ENCODE measurements at regions not wholly inside any gene's neighbourhood (a gene's known extent, or its start where the extent isn't known, plus 50 kb on each side); places are given as distances from the start of the nearest gene placed in this dataset.

DNA sequence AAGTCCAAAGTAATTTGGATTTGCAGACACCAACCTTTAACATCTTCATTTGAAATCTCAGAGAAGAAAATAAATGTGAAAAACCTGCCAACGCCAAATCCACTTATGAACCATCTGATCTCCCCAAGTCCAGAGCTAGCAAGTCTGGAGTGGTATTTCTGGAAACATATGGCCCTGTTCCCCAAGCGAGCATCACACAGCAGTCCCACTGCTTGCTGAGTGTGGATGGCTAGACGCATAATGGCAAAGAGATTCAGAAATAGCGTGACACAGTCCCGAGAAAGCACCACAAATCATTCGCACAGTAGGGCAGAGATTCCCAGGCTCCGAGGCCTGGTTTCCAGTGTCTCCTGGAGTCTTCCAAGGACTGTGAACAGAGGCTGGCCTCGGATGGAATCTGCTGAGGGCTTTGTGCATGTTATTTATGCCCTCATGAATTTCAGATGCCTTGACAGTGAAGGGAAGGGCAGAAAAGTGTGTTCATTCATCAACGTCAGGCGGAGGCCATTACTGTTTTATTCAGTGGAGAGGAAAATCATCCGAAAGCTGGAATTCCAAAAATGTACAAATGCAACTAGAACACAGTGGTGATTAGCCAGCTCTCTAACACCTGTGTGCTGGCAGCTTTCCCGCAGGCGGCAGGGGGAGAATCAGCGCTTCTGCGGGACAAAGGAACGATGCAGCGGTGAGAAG is 417.0 kb downstream of the EIPR1 start:
- Histone ChIP-seq H3K4me1 (replicated peaks; ENCODE audit: insufficient read depth) (no peaks in the 10 kb centered on the region), H4K20me1 (ENCODE audit: insufficient read depth) (no peaks in the 10 kb centered on the region; the same call in 1 of the 2 replicates), H3K79me2 (ENCODE audit: low read depth) (no peaks in the 10 kb centered on the region), H2AFZ (no peak overlapping the region), H3K36me3 (ENCODE audit: low read depth) (no peaks in the 10 kb centered on the region), H3F3A (ENCODE audit: insufficient read depth, low read depth) (no peaks in the 10 kb centered on the region), H3K27ac (no peak overlapping the region), H3K9me3 (ENCODE audit: insufficient read depth, low read depth) (no peaks in the 10 kb centered on the region), H3K9me2 (ENCODE audit: insufficient read depth) (no peaks in the 10 kb centered on the region), H3K27me3 (ENCODE audit: insufficient read depth, low read depth) (peaks cover 22% of the 10 kb centered on the region), H3K4me2 (no peak overlapping the region), H3K4me3 (no peak overlapping the region)
- BruUV-seq (replicated peaks), result no TSS peak
- TF ChIP-seq, protein P1, sequence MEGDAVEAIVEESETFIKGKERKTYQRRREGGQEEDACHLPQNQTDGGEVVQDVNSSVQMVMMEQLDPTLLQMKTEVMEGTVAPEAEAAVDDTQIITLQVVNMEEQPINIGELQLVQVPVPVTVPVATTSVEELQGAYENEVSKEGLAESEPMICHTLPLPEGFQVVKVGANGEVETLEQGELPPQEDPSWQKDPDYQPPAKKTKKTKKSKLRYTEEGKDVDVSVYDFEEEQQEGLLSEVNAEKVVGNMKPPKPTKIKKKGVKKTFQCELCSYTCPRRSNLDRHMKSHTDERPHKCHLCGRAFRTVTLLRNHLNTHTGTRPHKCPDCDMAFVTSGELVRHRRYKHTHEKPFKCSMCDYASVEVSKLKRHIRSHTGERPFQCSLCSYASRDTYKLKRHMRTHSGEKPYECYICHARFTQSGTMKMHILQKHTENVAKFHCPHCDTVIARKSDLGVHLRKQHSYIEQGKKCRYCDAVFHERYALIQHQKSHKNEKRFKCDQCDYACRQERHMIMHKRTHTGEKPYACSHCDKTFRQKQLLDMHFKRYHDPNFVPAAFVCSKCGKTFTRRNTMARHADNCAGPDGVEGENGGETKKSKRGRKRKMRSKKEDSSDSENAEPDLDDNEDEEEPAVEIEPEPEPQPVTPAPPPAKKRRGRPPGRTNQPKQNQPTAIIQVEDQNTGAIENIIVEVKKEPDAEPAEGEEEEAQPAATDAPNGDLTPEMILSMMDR (conservative IDR thresholded peaks at IDR 0.05), result no peak
- no peak for TF ChIP-seq EZH2 (IDR thresholded peaks at IDR 0.05; ENCODE audit: low read depth)
- intact Hi-C loops (cut with micrococcal nuclease; ENCODE audit: unreplicated experiment), result no loop called here
- no peak for DNase-seq
- ChIA-PET POLR2A (ENCODE audit: unreplicated experiment) (no interaction called here), CTCF (no interaction called here)

DNA sequence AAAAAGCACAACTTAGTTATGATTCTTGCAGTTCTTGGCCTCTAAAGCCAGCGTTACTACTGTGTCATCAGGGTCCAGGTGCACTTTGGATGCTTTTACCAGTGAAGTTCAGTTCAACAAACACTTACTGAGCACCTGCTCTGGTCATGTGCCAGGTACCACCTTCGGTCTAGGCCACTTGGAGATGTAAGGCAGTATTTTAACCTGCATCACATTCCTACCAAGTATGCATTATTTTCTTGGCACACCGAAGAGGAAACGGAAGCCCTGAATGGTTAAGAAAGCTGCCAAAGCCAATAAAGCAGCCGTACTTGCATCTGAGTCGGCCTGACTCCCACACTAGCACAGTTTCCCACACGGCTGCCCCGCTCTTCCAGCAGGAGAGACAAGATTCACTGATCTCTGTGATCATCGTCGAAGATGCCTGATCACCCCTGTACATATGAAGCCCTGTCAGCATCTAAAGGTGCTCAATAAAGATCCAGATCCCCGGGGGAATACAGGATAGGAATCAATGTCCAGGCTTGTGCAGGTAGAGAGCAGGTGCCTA is 427.1 kb downstream of the EIPR1 start:
- H3K4me1 ChIP-seq (replicated peaks; ENCODE audit: insufficient read depth), result no peaks in the 10 kb centered on the region

DNA sequence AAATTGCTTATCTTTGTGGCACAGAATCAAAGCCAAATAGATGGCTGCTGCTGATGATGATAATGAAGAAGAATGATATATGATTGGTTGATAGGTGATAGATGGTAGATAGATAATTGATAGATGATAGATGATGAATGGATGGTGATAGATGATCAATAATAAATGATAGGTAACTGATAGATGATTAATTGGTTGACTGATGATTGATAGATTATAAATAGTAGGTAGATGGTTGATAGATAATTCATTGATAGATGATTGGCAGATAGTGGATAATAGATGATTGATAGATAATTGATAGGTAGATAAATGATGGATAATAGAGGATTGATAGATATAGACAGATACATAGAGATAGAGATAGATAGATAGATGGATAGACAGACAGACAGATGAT is 430.2 kb downstream of the EIPR1 start:
- H3K4me2 ChIP-seq, result no peak overlapping the region
- H3K27ac ChIP-seq, result no peak overlapping the region
- H3K79me2 ChIP-seq (ENCODE audit: low read depth), result no peaks in the 10 kb centered on the region
- no peak for DNase-seq
- TF ChIP-seq, protein P1 (conservative IDR thresholded peaks at IDR 0.05), result no peak
- no peak for TF ChIP-seq EZH2 (IDR thresholded peaks at IDR 0.05; ENCODE audit: low read depth)
- no peaks in the 10 kb centered on the region for H3K9me2 ChIP-seq (ENCODE audit: insufficient read depth)
- no peak overlapping the region for H3K4me3 ChIP-seq
- ChIA-PET POLR2A (ENCODE audit: unreplicated experiment) (no interaction called here), CTCF (no interaction called here)
- peaks cover 71% of the 10 kb centered on the region for H3K27me3 ChIP-seq (ENCODE audit: insufficient read depth, low read depth)
- no peaks in the 10 kb centered on the region; the same call in 1 of the 2 replicates for H3K9me3 ChIP-seq (ENCODE audit: insufficient read depth, low read depth)
- no peaks in the 10 kb centered on the region for H3K36me3 ChIP-seq (ENCODE audit: low read depth)
- no peaks in the 10 kb centered on the region for H3K4me1 ChIP-seq (replicated peaks; ENCODE audit: insufficient read depth)
- BruUV-seq (replicated peaks), result no TSS peak
- no peaks in the 10 kb centered on the region for H4K20me1 ChIP-seq (ENCODE audit: insufficient read depth)
- intact Hi-C loops (cut with micrococcal nuclease; ENCODE audit: unreplicated experiment), result no loop called here
- H2AFZ ChIP-seq, result no peak overlapping the region
- H3F3A ChIP-seq (ENCODE audit: insufficient read depth, low read depth), result no peaks in the 10 kb centered on the region

More for the DNA sequence above, 427.1 kb downstream of the EIPR1 start:
- Histone ChIP-seq H4K20me1 (ENCODE audit: insufficient read depth) (no peaks in the 10 kb centered on the region), H3K9me2 (ENCODE audit: insufficient read depth) (no peaks in the 10 kb centered on the region), H3K36me3 (ENCODE audit: low read depth) (no peaks in the 10 kb centered on the region), H3F3A (ENCODE audit: insufficient read depth, low read depth) (no peaks in the 10 kb centered on the region), H3K4me2 (no peak overlapping the region), H3K27me3 (ENCODE audit: insufficient read depth, low read depth) (peaks cover 84% of the 10 kb centered on the region), H3K4me3 (no peak overlapping the region), H3K9me3 (ENCODE audit: insufficient read depth, low read depth) (no peaks in the 10 kb centered on the region; the same call in 1 of the 2 replicates), H2AFZ (no peak overlapping the region), H3K27ac (no peak overlapping the region), H3K79me2 (ENCODE audit: low read depth) (no peaks in the 10 kb centered on the region)
- BruUV-seq (replicated peaks), result no TSS peak
- TF ChIP-seq, protein P1 (conservative IDR thresholded peaks at IDR 0.05), result no peak
- TF ChIP-seq EZH2 (IDR thresholded peaks at IDR 0.05; ENCODE audit: low read depth), result no peak
- intact Hi-C loops (cut with micrococcal nuclease; ENCODE audit: unreplicated experiment), result no loop called here
- ChIA-PET POLR2A (ENCODE audit: unreplicated experiment) (no interaction called here), CTCF (no interaction called here)
- no peak for DNase-seq

All from PC-9 (cell line).